ENCODE measurements at regions not wholly inside any gene's neighbourhood (a gene's known extent, or its start where the extent isn't known, plus 50 kb on each side); places are given as distances from the start of the nearest gene placed in this dataset.

DNA sequence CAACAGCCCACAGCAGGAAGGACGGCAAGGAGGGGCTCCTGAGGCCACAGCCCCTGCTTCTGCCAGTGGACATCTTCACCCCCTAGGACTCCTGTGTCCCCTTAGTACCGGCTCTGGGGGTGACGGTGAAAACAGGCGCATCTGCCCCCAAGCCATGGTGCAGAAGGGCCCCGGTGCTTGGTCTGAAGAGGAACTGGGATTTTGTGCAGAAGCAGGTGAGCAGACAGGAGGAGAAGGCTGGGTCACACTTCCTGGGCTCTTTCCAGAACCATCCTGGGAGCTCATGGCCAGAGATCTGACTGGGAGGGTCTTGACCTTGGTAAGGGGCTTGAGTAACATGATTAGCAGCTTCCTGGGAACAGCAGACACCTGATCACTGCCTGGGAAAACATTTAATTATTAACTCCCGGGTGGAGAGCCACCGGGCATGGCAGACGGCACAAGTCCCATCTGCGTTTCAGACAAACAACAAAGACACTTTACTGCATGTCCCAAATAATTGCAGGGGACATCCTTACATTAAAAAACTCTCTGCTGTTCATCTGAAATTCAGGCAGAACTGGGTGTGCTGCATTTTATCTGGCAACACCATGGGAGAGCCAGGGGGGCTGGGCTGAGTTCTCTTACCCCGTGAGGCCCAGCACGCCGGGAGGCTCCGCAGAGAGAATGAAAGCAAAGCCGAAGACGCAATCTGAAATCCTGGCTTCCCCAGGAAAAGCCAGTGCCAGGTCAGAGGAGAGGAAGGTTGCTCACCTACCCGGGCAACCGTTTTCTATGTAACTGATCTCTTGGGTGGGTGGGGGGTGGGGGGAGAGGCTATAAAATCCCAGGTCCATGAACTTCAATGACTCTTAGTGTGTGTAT lies 1542.8 kb downstream of the TSPY10 start:
- TF ChIP-seq, protein P1, sequence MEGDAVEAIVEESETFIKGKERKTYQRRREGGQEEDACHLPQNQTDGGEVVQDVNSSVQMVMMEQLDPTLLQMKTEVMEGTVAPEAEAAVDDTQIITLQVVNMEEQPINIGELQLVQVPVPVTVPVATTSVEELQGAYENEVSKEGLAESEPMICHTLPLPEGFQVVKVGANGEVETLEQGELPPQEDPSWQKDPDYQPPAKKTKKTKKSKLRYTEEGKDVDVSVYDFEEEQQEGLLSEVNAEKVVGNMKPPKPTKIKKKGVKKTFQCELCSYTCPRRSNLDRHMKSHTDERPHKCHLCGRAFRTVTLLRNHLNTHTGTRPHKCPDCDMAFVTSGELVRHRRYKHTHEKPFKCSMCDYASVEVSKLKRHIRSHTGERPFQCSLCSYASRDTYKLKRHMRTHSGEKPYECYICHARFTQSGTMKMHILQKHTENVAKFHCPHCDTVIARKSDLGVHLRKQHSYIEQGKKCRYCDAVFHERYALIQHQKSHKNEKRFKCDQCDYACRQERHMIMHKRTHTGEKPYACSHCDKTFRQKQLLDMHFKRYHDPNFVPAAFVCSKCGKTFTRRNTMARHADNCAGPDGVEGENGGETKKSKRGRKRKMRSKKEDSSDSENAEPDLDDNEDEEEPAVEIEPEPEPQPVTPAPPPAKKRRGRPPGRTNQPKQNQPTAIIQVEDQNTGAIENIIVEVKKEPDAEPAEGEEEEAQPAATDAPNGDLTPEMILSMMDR (conservative IDR thresholded peaks at IDR 0.05; ENCODE audit: low read depth in 2 of 2): no peak
- TF ChIP-seq POLR2AphosphoS5 (IDR thresholded peaks at IDR 0.05; ENCODE audit: low read depth) (no peak), EZH2phosphoT487 (IDR thresholded peaks at IDR 0.05; ENCODE audit: unreplicated experiment) (no peak), EZH2 (IDR thresholded peaks at IDR 0.05; ENCODE audit: low read depth, unreplicated experiment) (no peak), CREB1 (CRISPR knock-in tag; IDR thresholded peaks at IDR 0.05; ENCODE audit: low read depth) (no peak), JUNB (IDR thresholded peaks at IDR 0.05; ENCODE audit: unreplicated experiment) (no peak), ZNF114 (CRISPR knock-in tag; IDR thresholded peaks at IDR 0.05) (no peak), STAT1 (IDR thresholded peaks at IDR 0.05; ENCODE audit: unreplicated experiment) (no peak), NANOG (IDR thresholded peaks at IDR 0.05; ENCODE audit: borderline replicate concordance) (no peak), ZNF331 (CRISPR knock-in tag; IDR thresholded peaks at IDR 0.05; ENCODE audit: low read depth) (no peak)
- TF ChIP-seq, protein P2, sequence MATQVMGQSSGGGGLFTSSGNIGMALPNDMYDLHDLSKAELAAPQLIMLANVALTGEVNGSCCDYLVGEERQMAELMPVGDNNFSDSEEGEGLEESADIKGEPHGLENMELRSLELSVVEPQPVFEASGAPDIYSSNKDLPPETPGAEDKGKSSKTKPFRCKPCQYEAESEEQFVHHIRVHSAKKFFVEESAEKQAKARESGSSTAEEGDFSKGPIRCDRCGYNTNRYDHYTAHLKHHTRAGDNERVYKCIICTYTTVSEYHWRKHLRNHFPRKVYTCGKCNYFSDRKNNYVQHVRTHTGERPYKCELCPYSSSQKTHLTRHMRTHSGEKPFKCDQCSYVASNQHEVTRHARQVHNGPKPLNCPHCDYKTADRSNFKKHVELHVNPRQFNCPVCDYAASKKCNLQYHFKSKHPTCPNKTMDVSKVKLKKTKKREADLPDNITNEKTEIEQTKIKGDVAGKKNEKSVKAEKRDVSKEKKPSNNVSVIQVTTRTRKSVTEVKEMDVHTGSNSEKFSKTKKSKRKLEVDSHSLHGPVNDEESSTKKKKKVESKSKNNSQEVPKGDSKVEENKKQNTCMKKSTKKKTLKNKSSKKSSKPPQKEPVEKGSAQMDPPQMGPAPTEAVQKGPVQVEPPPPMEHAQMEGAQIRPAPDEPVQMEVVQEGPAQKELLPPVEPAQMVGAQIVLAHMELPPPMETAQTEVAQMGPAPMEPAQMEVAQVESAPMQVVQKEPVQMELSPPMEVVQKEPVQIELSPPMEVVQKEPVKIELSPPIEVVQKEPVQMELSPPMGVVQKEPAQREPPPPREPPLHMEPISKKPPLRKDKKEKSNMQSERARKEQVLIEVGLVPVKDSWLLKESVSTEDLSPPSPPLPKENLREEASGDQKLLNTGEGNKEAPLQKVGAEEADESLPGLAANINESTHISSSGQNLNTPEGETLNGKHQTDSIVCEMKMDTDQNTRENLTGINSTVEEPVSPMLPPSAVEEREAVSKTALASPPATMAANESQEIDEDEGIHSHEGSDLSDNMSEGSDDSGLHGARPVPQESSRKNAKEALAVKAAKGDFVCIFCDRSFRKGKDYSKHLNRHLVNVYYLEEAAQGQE (IDR thresholded peaks at IDR 0.05; ENCODE audit: unreplicated experiment): no peak
- TF ChIP-seq, protein P3, sequence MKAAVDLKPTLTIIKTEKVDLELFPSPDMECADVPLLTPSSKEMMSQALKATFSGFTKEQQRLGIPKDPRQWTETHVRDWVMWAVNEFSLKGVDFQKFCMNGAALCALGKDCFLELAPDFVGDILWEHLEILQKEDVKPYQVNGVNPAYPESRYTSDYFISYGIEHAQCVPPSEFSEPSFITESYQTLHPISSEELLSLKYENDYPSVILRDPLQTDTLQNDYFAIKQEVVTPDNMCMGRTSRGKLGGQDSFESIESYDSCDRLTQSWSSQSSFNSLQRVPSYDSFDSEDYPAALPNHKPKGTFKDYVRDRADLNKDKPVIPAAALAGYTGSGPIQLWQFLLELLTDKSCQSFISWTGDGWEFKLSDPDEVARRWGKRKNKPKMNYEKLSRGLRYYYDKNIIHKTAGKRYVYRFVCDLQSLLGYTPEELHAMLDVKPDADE (IDR thresholded peaks at IDR 0.05): no peak
- TF ChIP-seq, protein P4, sequence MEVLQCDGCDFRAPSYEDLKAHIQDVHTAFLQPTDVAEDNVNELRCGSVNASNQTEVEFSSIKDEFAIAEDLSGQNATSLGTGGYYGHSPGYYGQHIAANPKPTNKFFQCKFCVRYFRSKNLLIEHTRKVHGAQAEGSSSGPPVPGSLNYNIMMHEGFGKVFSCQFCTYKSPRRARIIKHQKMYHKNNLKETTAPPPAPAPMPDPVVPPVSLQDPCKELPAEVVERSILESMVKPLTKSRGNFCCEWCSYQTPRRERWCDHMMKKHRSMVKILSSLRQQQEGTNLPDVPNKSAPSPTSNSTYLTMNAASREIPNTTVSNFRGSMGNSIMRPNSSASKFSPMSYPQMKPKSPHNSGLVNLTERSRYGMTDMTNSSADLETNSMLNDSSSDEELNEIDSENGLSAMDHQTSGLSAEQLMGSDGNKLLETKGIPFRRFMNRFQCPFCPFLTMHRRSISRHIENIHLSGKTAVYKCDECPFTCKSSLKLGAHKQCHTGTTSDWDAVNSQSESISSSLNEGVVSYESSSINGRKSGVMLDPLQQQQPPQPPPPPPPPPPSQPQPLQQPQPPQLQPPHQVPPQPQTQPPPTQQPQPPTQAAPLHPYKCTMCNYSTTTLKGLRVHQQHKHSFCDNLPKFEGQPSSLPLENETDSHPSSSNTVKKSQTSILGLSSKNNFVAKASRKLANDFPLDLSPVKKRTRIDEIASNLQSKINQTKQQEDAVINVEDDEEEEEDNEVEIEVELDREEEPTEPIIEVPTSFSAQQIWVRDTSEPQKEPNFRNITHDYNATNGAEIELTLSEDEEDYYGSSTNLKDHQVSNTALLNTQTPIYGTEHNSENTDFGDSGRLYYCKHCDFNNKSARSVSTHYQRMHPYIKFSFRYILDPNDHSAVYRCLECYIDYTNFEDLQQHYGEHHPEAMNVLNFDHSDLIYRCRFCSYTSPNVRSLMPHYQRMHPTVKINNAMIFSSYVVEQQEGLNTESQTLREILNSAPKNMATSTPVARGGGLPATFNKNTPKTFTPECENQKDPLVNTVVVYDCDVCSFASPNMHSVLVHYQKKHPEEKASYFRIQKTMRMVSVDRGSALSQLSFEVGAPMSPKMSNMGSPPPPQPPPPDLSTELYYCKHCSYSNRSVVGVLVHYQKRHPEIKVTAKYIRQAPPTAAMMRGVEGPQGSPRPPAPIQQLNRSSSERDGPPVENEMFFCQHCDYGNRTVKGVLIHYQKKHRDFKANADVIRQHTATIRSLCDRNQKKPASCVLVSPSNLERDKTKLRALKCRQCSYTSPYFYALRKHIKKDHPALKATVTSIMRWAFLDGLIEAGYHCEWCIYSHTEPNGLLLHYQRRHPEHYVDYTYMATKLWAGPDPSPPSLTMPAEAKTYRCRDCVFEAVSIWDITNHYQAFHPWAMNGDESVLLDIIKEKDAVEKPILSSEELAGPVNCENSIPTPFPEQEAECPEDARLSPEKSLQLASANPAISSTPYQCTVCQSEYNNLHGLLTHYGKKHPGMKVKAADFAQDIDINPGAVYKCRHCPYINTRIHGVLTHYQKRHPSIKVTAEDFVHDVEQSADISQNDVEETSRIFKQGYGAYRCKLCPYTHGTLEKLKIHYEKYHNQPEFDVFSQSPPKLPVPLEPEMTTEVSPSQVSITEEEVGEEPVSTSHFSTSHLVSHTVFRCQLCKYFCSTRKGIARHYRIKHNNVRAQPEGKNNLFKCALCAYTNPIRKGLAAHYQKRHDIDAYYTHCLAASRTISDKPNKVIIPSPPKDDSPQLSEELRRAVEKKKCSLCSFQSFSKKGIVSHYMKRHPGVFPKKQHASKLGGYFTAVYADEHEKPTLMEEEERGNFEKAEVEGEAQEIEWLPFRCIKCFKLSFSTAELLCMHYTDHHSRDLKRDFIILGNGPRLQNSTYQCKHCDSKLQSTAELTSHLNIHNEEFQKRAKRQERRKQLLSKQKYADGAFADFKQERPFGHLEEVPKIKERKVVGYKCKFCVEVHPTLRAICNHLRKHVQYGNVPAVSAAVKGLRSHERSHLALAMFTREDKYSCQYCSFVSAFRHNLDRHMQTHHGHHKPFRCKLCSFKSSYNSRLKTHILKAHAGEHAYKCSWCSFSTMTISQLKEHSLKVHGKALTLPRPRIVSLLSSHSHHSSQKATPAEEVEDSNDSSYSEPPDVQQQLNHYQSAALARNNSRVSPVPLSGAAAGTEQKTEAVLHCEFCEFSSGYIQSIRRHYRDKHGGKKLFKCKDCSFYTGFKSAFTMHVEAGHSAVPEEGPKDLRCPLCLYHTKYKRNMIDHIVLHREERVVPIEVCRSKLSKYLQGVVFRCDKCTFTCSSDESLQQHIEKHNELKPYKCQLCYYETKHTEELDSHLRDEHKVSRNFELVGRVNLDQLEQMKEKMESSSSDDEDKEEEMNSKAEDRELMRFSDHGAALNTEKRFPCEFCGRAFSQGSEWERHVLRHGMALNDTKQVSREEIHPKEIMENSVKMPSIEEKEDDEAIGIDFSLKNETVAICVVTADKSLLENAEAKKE (CRISPR knock-in tag; IDR thresholded peaks at IDR 0.05): no peak
